HCT116 (cell line): ENCODE measurements at regions not wholly inside any gene's neighbourhood (a gene's known extent, or its start where the extent isn't known, plus 50 kb on each side); places are given as distances from the start of the nearest gene placed in this dataset.

ENCODE experiments used
- ATF3 ChIP-seq: IDR thresholded peaks from 2 replicates; pipeline ENCODE4 v1.6.1; 2012
- ELF1 ChIP-seq: IDR thresholded peaks from 2 replicates; pipeline ENCODE4 v1.6.1; 2012; ENCODE audit warnings: low read depth, borderline replicate concordance
- EZH2 ChIP-seq: fragments of 200-600 bp; sonication (generic); IDR thresholded peaks from 2 replicates; pipeline ENCODE4 v1.6.1; 2017; ENCODE audit warnings: antibody characterized with exemption, mixed run types
- EZH2phosphoT487 ChIP-seq: fragments of 200-600 bp; IDR thresholded peaks from 2 replicates; pipeline ENCODE4 v1.6.1; 2018; ENCODE audit warnings: antibody characterized with exemption, borderline replicate concordance
- MAX ChIP-seq: IDR thresholded peaks from 2 replicates; pipeline ENCODE4 v1.6.1; 2012
- POLR2A ChIP-seq: IDR thresholded peaks from 2 replicates; pipeline ENCODE4 v1.7.0; 2011; ENCODE audit warnings: borderline replicate concordance; ENCODE audit not compliant: insufficient read depth, insufficient read length; ENCODE audit errors: extremely low read depth
- POLR2AphosphoS5 ChIP-seq: IDR thresholded peaks from 2 replicates; pipeline ENCODE4 v1.6.1; 2011; ENCODE audit warnings: mild to moderate bottlenecking, low read depth, low read length, moderate library complexity
- REST ChIP-seq: IDR thresholded peaks from 2 replicates; pipeline ENCODE4 v1.6.1; 2012; ENCODE audit warnings: low read depth
- SP1 ChIP-seq: IDR thresholded peaks from 2 replicates; pipeline ENCODE4 v1.6.1; 2012; ENCODE audit warnings: low read depth
- SRF ChIP-seq: IDR thresholded peaks from 2 replicates; pipeline ENCODE4 v1.6.1; 2012; ENCODE audit warnings: low read depth
- TCF7L2 ChIP-seq: IDR thresholded peaks from 2 replicates; pipeline ENCODE4 v1.7.0; 2011; ENCODE audit warnings: borderline replicate concordance, inconsistent platforms; ENCODE audit not compliant: insufficient read depth, insufficient read length; ENCODE audit errors: extremely low read depth
- ZNF274 ChIP-seq: fragments of 200-500 bp; sonication (Bioruptor generic); IDR thresholded peaks from 2 replicates; pipeline ENCODE4 v1.6.1; 2014; ENCODE audit warnings: mild to moderate bottlenecking, low read depth, low read length, inconsistent platforms
- TF ChIP-seq, protein P1 (sequence below), 3 experiments: fragments of 200-600 bp in 1 of 3; sonication (generic) in 1 of 3; IDR thresholded peaks in 2 of 3; conservative IDR thresholded peaks in 1 of 3; 2 replicates each; pipeline ENCODE4 v1.5.1; 2012 to 2017; ENCODE audit warnings: low read depth in 2 of 3, low read length in 2 of 3, antibody characterized with exemption in 1 of 3, borderline replicate concordance in 1 of 3, control low read depth in 1 of 3, mild to moderate bottlenecking in 1 of 3, mixed read lengths in 1 of 3, mixed run types in 1 of 3, moderate library complexity in 1 of 3; ENCODE audit not compliant: insufficient read depth in 1 of 3

DNA sequence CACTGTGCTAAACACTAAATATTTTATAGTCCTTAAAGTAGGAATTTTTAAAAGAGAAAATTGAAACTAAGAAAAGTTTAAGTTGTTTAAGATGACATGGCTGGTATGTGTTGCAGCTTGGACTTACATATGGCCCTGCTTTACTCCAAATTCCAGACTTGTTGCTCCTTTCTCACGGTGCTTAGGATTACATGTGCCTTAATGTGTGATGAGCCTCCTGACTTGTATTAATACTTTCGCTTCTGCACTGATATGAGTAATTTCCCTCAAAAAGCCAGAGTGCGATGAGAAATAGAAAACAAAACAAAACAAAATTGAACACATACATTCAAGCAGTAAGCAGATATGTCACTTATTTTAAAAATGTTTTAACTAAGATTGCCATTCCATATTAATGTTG, 250.2 kb downstream of the VGLL3 start:
- no peak for TF ChIP-seq ELF1
- TF ChIP-seq, protein P1, sequence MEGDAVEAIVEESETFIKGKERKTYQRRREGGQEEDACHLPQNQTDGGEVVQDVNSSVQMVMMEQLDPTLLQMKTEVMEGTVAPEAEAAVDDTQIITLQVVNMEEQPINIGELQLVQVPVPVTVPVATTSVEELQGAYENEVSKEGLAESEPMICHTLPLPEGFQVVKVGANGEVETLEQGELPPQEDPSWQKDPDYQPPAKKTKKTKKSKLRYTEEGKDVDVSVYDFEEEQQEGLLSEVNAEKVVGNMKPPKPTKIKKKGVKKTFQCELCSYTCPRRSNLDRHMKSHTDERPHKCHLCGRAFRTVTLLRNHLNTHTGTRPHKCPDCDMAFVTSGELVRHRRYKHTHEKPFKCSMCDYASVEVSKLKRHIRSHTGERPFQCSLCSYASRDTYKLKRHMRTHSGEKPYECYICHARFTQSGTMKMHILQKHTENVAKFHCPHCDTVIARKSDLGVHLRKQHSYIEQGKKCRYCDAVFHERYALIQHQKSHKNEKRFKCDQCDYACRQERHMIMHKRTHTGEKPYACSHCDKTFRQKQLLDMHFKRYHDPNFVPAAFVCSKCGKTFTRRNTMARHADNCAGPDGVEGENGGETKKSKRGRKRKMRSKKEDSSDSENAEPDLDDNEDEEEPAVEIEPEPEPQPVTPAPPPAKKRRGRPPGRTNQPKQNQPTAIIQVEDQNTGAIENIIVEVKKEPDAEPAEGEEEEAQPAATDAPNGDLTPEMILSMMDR (IDR thresholded peaks at IDR 0.05 in 2 of 3, conservative IDR thresholded peaks at IDR 0.05 in 1 of 3; ENCODE audit: borderline replicate concordance in 1 of 3, insufficient read depth in 1 of 3, low read depth in 2 of 3, low read length in 2 of 3): no peak
- no peak for TF ChIP-seq EZH2
- no peak for TF ChIP-seq EZH2phosphoT487
- no peak for TF ChIP-seq POLR2AphosphoS5
- TF ChIP-seq TCF7L2: no peak
- no peak for TF ChIP-seq MAX
- TF ChIP-seq SP1: no peak
- no peak for TF ChIP-seq ATF3
- TF ChIP-seq SRF: no peak
- no peak for TF ChIP-seq ZNF274
- no peak for TF ChIP-seq POLR2A
- no peak for TF ChIP-seq REST
